HEK293T (cell line): ENCODE measurements at regions not wholly inside any gene's neighbourhood (a gene's known extent, or its start where the extent isn't known, plus 50 kb on each side); places are given as distances from the start of the nearest gene placed in this dataset.

Experiments
- BHLHE40 ChIP-seq: fragments of 450-650 bp; IDR thresholded peaks from 2 replicates; pipeline ENCODE4 v1.6.1; 2016; ENCODE audit warnings: mild to moderate bottlenecking, moderate library complexity, borderline replicate concordance
- FOXA1 ChIP-seq: fragments of 450-650 bp; IDR thresholded peaks from 2 replicates; pipeline ENCODE4 v1.6.1; 2016; ENCODE audit warnings: mild to moderate bottlenecking
- HDGF ChIP-seq: fragments of 450-650 bp; IDR thresholded peaks from 2 replicates; pipeline ENCODE4 v1.6.1; 2017; ENCODE audit warnings: antibody characterized with exemption, borderline replicate concordance
- NFRKB ChIP-seq: fragments of 450-650 bp; IDR thresholded peaks from 2 replicates; pipeline ENCODE4 v1.6.1; 2016; ENCODE audit warnings: mild to moderate bottlenecking, moderate library complexity
- SUZ12 ChIP-seq: fragments of 450-650 bp; IDR thresholded peaks from 2 replicates; pipeline ENCODE4 v1.6.1; 2016; ENCODE audit warnings: mild to moderate bottlenecking

DNA sequence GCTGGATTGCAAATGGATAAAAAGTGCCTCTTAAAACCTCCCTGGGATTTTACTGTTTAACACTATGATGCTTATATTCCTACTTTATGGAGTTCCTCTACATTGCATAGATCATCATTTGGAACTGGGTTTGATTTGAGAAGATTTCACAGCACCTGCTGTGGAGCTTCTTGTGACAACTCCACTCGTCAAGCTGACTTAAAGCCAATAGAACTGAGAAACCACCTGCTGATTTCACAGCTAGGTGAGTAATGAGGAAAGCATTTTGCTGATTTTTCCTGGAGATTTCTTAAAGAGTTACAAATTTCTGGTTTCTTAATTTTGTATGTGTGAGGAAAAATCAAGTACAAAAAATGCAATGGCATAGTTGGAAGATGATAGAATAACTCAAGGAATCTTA lies 739.1 kb upstream of the LRRTM1 start:
- TF ChIP-seq FOXA1 (no peak), SUZ12 (no peak), BHLHE40 (no peak), HDGF (no peak), NFRKB (no peak)
